ENCODE measurements at regions not wholly inside any gene's neighbourhood (a gene's known extent, or its start where the extent isn't known, plus 50 kb on each side); places are given as distances from the start of the nearest gene placed in this dataset.

- TF ChIP-seq, protein P1, sequence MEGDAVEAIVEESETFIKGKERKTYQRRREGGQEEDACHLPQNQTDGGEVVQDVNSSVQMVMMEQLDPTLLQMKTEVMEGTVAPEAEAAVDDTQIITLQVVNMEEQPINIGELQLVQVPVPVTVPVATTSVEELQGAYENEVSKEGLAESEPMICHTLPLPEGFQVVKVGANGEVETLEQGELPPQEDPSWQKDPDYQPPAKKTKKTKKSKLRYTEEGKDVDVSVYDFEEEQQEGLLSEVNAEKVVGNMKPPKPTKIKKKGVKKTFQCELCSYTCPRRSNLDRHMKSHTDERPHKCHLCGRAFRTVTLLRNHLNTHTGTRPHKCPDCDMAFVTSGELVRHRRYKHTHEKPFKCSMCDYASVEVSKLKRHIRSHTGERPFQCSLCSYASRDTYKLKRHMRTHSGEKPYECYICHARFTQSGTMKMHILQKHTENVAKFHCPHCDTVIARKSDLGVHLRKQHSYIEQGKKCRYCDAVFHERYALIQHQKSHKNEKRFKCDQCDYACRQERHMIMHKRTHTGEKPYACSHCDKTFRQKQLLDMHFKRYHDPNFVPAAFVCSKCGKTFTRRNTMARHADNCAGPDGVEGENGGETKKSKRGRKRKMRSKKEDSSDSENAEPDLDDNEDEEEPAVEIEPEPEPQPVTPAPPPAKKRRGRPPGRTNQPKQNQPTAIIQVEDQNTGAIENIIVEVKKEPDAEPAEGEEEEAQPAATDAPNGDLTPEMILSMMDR (IDR thresholded peaks at IDR 0.05) = no peak
- TF ChIP-seq ZFX (IDR thresholded peaks at IDR 0.05; ENCODE audit: borderline replicate concordance) = no peak
Measured at GRCh38 chr4:133920236-133920635, 281.4 kb downstream of the PABPC4L start.

Data from 22Rv1 (cell line).